Panc1 (cell line): ENCODE measurements at regions not wholly inside any gene's neighbourhood (a gene's known extent, or its start where the extent isn't known, plus 50 kb on each side); places are given as distances from the start of the nearest gene placed in this dataset.

Experiments
- POLR2AphosphoS5 ChIP-seq: IDR thresholded peaks from 2 replicates; pipeline ENCODE4 v1.6.1; 2012; ENCODE audit warnings: mild to moderate bottlenecking, low read depth, low read length, moderate library complexity
- REST ChIP-seq, 2 experiments: IDR thresholded peaks; 2 replicates each; pipeline ENCODE4 v1.6.1; 2011 to 2012; ENCODE audit warnings: low read depth in 2 of 2, control low read depth in 1 of 2, low read length in 1 of 2, mild to moderate bottlenecking in 1 of 2, moderate library complexity in 1 of 2; ENCODE audit not compliant: insufficient read depth in 1 of 2
- TF ChIP-seq, protein P1 (sequence below): fragments of 450-650 bp; IDR thresholded peaks from 2 replicates; pipeline ENCODE4 v1.5.1; 2017; ENCODE audit warnings: mild to moderate bottlenecking

GRCh38 chr3:152611905-152612304 lies 223.0 kb upstream of the P2RY1 start:
- TF ChIP-seq, protein P1, sequence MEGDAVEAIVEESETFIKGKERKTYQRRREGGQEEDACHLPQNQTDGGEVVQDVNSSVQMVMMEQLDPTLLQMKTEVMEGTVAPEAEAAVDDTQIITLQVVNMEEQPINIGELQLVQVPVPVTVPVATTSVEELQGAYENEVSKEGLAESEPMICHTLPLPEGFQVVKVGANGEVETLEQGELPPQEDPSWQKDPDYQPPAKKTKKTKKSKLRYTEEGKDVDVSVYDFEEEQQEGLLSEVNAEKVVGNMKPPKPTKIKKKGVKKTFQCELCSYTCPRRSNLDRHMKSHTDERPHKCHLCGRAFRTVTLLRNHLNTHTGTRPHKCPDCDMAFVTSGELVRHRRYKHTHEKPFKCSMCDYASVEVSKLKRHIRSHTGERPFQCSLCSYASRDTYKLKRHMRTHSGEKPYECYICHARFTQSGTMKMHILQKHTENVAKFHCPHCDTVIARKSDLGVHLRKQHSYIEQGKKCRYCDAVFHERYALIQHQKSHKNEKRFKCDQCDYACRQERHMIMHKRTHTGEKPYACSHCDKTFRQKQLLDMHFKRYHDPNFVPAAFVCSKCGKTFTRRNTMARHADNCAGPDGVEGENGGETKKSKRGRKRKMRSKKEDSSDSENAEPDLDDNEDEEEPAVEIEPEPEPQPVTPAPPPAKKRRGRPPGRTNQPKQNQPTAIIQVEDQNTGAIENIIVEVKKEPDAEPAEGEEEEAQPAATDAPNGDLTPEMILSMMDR = no peak
- TF ChIP-seq POLR2AphosphoS5 (no peak), REST (IDR thresholded peaks at IDR 0.05; ENCODE audit: insufficient read depth in 1 of 2, low read depth in 2 of 2, low read length in 1 of 2) (no peak)
